Thoracic aorta (tissue), 2 donors: ENCODE measurements at regions not wholly inside any gene's neighbourhood (a gene's known extent, or its start where the extent isn't known, plus 50 kb on each side); places are given as distances from the start of the nearest gene placed in this dataset.

Source experiments
- ATAC-seq: fragments of 150-250 bp; one replicate; pipeline ENCODE4 v1.8.0; 2017; ENCODE audit warnings: low read depth; ENCODE audit not compliant: insufficient number of reproducible peaks, low FRiP score
- DNase-seq: peaks from one replicate; pipeline ENCODE4 v3.0.0-alpha.2; 2020; ENCODE audit warnings: low spot score
- H3K27ac ChIP-seq, 2 donors: fragments of 200-600 bp; sonication (generic); 1 replicate in 1 of 2; 2 replicates in 1 of 2; pipeline ENCODE4 v1.5.1; 2016; ENCODE audit warnings: mild to moderate bottlenecking in 2 of 2, moderate library complexity in 2 of 2
- H3K27me3 ChIP-seq: fragments of 200-600 bp; sonication (generic); replicated peaks from 2 replicates; pipeline ENCODE4 v1.6.0; 2016; ENCODE audit warnings: mild to moderate bottlenecking; ENCODE audit not compliant: insufficient read depth
- H3K36me3 ChIP-seq: fragments of 200-600 bp; sonication (generic); one replicate; pipeline ENCODE4 v1.5.1; 2016
- H3K4me1 ChIP-seq, 2 donors: fragments of 200-600 bp; sonication (generic); 1 replicate in 1 of 2; 2 replicates in 1 of 2; pipeline versions ENCODE4 v1.5.1 to v1.6.0; 2016; ENCODE audit warnings: low read depth in 2 of 2, mild to moderate bottlenecking in 1 of 2; ENCODE audit not compliant: control insufficient read depth in 1 of 2
- H3K4me3 ChIP-seq: fragments of 200-600 bp; sonication (generic); 2 replicates; pipeline ENCODE4 v1.5.1; 2016; ENCODE audit warnings: mild to moderate bottlenecking
- H3K9me3 ChIP-seq: fragments of 200-600 bp; sonication (generic); 2 replicates; pipeline ENCODE4 v1.5.1; 2016
- TF ChIP-seq, protein P1 (sequence below): fragments of 200-600 bp; sonication (generic); IDR thresholded peaks from one replicate; pipeline ENCODE4 v1.5.1; 2019; ENCODE audit warnings: antibody characterized with exemption

DNA sequence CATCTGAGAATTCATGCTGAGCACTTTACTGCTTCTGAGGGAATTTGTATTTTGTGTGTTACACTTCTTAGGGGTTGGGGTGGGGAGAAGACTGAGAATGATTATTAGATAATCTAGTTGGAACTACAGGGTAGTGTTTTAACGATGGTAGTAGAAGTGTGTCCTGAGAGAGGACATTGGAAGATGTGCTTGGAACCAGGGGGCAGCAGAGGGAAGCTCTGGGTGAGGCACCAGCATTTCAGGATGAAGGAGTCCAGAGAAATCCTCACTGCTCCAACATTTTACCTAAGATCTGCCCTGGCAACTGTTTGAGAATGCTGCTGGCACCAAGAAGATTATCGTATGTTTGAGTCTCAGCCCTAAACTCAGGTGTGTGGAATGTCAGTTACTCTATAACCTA, 145.5 kb downstream of the SQOR start:
- Histone ChIP-seq H3K27me3 (no peaks in the 10 kb centered on the region), H3K4me1 (no peaks in the 10 kb centered on the region), H3K9me3 (no peaks in the 10 kb centered on the region), H3K36me3 (no peaks in the 10 kb centered on the region), H3K27ac (no peak overlapping the region), H3K4me3 (no peak overlapping the region)
- TF ChIP-seq, protein P1, sequence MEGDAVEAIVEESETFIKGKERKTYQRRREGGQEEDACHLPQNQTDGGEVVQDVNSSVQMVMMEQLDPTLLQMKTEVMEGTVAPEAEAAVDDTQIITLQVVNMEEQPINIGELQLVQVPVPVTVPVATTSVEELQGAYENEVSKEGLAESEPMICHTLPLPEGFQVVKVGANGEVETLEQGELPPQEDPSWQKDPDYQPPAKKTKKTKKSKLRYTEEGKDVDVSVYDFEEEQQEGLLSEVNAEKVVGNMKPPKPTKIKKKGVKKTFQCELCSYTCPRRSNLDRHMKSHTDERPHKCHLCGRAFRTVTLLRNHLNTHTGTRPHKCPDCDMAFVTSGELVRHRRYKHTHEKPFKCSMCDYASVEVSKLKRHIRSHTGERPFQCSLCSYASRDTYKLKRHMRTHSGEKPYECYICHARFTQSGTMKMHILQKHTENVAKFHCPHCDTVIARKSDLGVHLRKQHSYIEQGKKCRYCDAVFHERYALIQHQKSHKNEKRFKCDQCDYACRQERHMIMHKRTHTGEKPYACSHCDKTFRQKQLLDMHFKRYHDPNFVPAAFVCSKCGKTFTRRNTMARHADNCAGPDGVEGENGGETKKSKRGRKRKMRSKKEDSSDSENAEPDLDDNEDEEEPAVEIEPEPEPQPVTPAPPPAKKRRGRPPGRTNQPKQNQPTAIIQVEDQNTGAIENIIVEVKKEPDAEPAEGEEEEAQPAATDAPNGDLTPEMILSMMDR = no peak
- no peak for DNase-seq
- no peak for ATAC-seq

DNA sequence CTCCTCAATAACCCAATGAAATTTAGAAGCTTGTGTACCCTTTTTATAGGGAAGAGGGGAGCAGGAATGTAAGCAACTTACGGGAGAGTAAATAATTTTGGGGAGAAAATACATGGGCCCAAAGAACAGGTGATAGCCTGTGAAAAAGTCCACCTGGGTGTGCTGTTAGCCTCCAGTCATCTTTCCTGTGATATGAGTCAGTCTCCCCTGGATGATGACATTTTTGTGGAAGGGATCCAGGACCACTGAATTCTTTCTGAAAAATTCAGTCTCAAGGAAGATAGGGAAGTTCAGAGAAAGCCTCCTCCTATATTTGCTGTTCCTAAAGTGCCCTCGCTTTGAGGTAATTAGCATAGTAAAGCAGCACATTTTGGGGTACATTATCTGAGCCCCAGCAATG, 149.8 kb downstream of the SQOR start:
- no peaks in the 10 kb centered on the region for H3K9me3 ChIP-seq
- no peak overlapping the region for H3K27ac ChIP-seq
- no peak overlapping the region for H3K4me3 ChIP-seq
- no peaks in the 10 kb centered on the region for H3K36me3 ChIP-seq
- TF ChIP-seq, protein P1 = no peak
- H3K27me3 ChIP-seq = no peaks in the 10 kb centered on the region
- no peak for ATAC-seq
- H3K4me1 ChIP-seq = no peaks in the 10 kb centered on the region
- DNase-seq = no peak

DNA sequence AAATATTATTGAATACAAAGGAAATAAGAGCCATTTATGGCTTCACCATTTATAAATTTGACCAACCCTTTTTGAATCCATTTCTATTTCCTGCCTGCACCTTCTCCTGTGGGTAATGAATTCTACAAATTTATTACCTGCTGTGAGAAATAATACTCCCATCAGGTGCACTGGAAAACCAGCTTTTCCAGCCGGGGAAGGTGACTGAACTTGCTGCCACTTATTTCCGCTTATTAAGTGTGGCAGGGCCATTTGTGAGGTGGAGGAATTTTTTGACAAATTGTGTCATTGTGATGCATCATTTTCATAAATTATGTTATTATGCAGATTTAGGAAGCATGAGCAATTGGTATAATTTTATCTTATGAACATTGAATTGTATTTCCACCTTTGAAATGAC, 151.1 kb downstream of the SQOR start:
- no peak for ATAC-seq
- TF ChIP-seq, protein P1 = no peak

DNA sequence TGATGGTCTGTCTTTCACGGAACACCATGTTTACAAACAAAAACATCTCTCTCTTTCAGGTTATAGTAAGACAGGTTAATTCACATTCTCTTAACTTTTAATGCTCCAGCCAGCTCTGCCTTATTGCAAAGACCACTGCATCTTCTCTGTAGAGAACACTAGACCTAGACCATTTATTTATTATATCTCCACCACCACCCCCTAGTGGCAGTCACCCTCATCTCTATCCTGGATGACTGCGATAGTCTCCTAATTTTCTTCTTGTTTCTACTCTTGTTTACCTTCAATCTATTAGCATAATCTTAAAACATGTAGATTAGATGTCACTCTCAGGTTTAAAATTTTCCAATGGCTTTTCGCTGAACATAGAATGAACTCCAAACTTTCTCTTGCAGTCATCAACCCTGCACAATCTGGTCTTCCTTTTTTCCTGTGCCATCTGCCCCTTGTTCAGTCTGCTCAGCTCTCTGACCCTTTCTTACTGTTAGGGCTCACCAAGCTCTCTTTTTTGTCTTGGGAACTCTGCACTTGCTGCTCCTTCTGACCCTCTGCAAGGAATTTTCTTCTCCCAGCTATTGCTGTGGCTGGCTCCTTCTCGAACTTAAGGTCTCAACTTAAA, 155.6 kb downstream of the SQOR start:
- TF ChIP-seq, protein P1 = peak; percentile 47
- DNase-seq (no peak), ATAC-seq (no peak)
- Histone ChIP-seq H3K27me3 (no peaks in the 10 kb centered on the region), H3K27ac (no peak overlapping the region), H3K4me1 (no peaks in the 10 kb centered on the region), H3K36me3 (no peaks in the 10 kb centered on the region), H3K4me3 (no peak overlapping the region), H3K9me3 (no peaks in the 10 kb centered on the region)

More for the DNA sequence above, 151.1 kb downstream of the SQOR start:
- Histone ChIP-seq H3K4me1 (no peaks in the 10 kb centered on the region), H3K4me3 (no peak overlapping the region), H3K27me3 (no peaks in the 10 kb centered on the region), H3K36me3 (no peaks in the 10 kb centered on the region), H3K27ac (no peak overlapping the region), H3K9me3 (no peaks in the 10 kb centered on the region)
- no peak for DNase-seq

DNA sequence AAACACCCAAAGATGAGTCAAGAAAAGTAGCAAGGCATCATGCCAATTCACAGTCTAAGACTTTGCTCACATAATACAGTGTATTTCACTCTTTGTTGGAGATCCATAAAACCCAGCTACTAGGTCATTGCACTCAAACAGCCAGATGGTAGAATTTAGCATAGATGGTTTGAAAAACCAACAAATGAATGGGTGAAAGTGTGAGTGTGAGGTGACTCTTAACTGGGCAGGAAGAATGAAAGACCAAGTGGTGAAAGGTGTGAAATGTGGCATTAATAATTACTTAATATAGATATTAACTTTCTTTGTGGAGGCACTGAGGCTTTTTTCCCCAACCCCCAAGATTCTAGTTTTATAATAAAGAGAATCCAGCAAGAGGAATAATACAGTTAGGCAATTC, 159.5 kb downstream of the SQOR start:
- ATAC-seq = no peak
- H3K4me1 ChIP-seq = no peaks in the 10 kb centered on the region
- no peak overlapping the region for H3K27ac ChIP-seq
- H3K9me3 ChIP-seq = no peaks in the 10 kb centered on the region
- no peaks in the 10 kb centered on the region for H3K36me3 ChIP-seq
- H3K4me3 ChIP-seq = no peak overlapping the region
- H3K27me3 ChIP-seq = no peaks in the 10 kb centered on the region
- TF ChIP-seq, protein P1 = no peak
- no peak for DNase-seq
